Neural cell (in vitro differentiated cells): ENCODE measurements at regions not wholly inside any gene's neighbourhood (a gene's known extent, or its start where the extent isn't known, plus 50 kb on each side); places are given as distances from the start of the nearest gene placed in this dataset.

Experiments
- H2AFZ ChIP-seq: fragments of 200-600, 300-800 bp; sonication (generic), shearing (Covaris generic); 2 replicates; pipeline ENCODE4 v1.6.0; 2014; ENCODE audit warnings: low read depth, mild to moderate bottlenecking, antibody characterized with exemption, low read length, moderate library complexity
- H3F3A ChIP-seq: fragments of 200-600 bp; shearing (Covaris generic); 2 replicates; pipeline ENCODE4 v1.6.1; 2016; ENCODE audit warnings: mild to moderate bottlenecking, moderate library complexity, mixed read lengths, antibody characterized with exemption, low read length; ENCODE audit not compliant: insufficient read depth, poor library complexity, severe bottlenecking
- H3K27ac ChIP-seq: fragments of 200-600, 300-800 bp; sonication (generic), shearing (Covaris generic); 2 replicates; pipeline ENCODE4 v1.5.1; 2014; ENCODE audit warnings: mild to moderate bottlenecking, low read length, moderate library complexity
- H3K27me3 ChIP-seq: fragments of 300-800, 200-600 bp; sonication (generic), shearing (Covaris generic); 2 replicates; pipeline ENCODE4 v1.6.0; 2014; ENCODE audit warnings: mild to moderate bottlenecking, low read depth, low read length, moderate library complexity; ENCODE audit not compliant: insufficient read depth
- H3K36me3 ChIP-seq: fragments of 300-800, 200-600 bp; sonication (generic), shearing (Covaris generic); 2 replicates; pipeline ENCODE4 v1.5.1; 2014; ENCODE audit warnings: mild to moderate bottlenecking, antibody characterized with exemption, low read length, moderate library complexity; ENCODE audit not compliant: insufficient read depth
- H3K4me2 ChIP-seq: fragments of 300-800, 200-600 bp; sonication (generic), shearing (Covaris generic); 2 replicates; pipeline ENCODE4 v1.6.0; 2014; ENCODE audit warnings: mild to moderate bottlenecking, low read length
- H3K4me3 ChIP-seq: fragments of 300-800, 200-600 bp; sonication (generic), shearing (Covaris generic); 2 replicates; pipeline ENCODE4 v1.5.1; 2014; ENCODE audit warnings: mild to moderate bottlenecking, low read length, moderate library complexity
- H3K79me2 ChIP-seq: fragments of 200-600 bp; shearing (Covaris generic); replicated peaks from 2 replicates; pipeline ENCODE4 v1.6.0; 2014; ENCODE audit warnings: mild to moderate bottlenecking, low read length, moderate library complexity; ENCODE audit not compliant: insufficient read depth
- H3K9ac ChIP-seq: fragments of 300-800, 200-600 bp; sonication (generic), shearing (Covaris generic); 2 replicates; pipeline ENCODE4 v1.6.1; 2016; ENCODE audit warnings: mild to moderate bottlenecking, low read length, mixed read lengths
- H3K9me2 ChIP-seq: fragments of 200-600 bp; shearing (Covaris generic); 2 replicates; pipeline ENCODE4 v1.6.1; 2016; ENCODE audit warnings: mild to moderate bottlenecking, low read length, mixed read lengths; ENCODE audit not compliant: insufficient read depth
- H3K9me3 ChIP-seq: fragments of 200-600, 300-800 bp; sonication (generic), shearing (Covaris generic); 2 replicates; pipeline ENCODE4 v1.6.1; 2016; ENCODE audit warnings: mild to moderate bottlenecking, mixed run types, low read length, moderate library complexity, mixed read lengths
- H4K20me1 ChIP-seq: fragments of 200-600 bp; shearing (Covaris generic); 2 replicates; pipeline ENCODE4 v1.6.1; 2016; ENCODE audit warnings: mild to moderate bottlenecking, mixed run types; ENCODE audit not compliant: insufficient read depth
- EP300 ChIP-seq: fragments of 450-650 bp; conservative IDR thresholded peaks from 2 replicates; pipeline ENCODE4 v1.6.1; 2014; ENCODE audit warnings: antibody characterized with exemption, mild to moderate bottlenecking, moderate library complexity; ENCODE audit not compliant: poor library complexity, severe bottlenecking
- EZH2 ChIP-seq: fragments of 200-600, 300-800 bp; shearing (Covaris generic), sonication (generic); IDR thresholded peaks from 2 replicates; pipeline ENCODE4 v1.6.1; 2014; ENCODE audit warnings: antibody characterized with exemption, low read length, borderline replicate concordance, mild to moderate bottlenecking; ENCODE audit not compliant: insufficient read depth, poor library complexity, severe bottlenecking
- MXI1 ChIP-seq: fragments of 450-650 bp; conservative IDR thresholded peaks from 2 replicates; pipeline ENCODE4 v1.6.1; 2014; ENCODE audit warnings: antibody characterized with exemption, mild to moderate bottlenecking; ENCODE audit not compliant: poor library complexity, severe bottlenecking
- POLR2AphosphoS5 ChIP-seq: IDR thresholded peaks from 2 replicates; pipeline ENCODE4 v1.6.1; 2012
- RAD21 ChIP-seq: fragments of 450-650 bp; conservative IDR thresholded peaks from 2 replicates; pipeline ENCODE4 v1.6.1; 2014; ENCODE audit warnings: antibody characterized with exemption, mild to moderate bottlenecking, moderate library complexity
- SMC3 ChIP-seq: fragments of 450-650 bp; conservative IDR thresholded peaks from 2 replicates; pipeline ENCODE4 v1.6.1; 2014; ENCODE audit warnings: antibody characterized with exemption, mild to moderate bottlenecking, moderate library complexity; ENCODE audit not compliant: poor library complexity
- TAF1 ChIP-seq: IDR thresholded peaks from 2 replicates; pipeline ENCODE4 v1.6.1; 2012; ENCODE audit warnings: low read depth
- TF ChIP-seq, protein P1 (sequence below): IDR thresholded peaks from 2 replicates; pipeline ENCODE4 v1.6.1; 2012; ENCODE audit warnings: borderline replicate concordance
- TF ChIP-seq, protein P2 (sequence below): fragments of 450-650 bp; IDR thresholded peaks from 2 replicates; pipeline ENCODE4 v1.5.1; 2014; ENCODE audit warnings: antibody characterized with exemption, mild to moderate bottlenecking, moderate library complexity; ENCODE audit not compliant: poor library complexity, severe bottlenecking

DNA sequence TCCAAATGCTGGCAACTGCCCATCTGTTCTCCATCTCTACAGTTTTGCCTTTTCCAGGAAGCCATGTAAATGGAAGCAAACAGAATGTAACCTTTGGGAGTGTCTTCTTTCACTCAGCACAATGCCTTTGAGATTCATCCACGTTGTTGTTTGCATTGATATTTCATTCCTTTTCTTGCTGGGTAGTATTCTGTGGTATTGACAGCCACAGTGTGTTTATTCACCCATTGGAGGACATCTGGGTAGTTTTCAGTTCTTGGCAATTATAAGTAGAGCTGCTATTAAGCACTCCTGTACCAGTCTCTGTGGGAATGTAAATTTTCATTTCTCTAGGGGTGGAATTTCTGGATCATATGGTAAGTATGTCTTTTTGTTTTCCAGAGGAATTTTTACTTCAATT is 194.3 kb upstream of the RPS6KA3 start:
- H4K20me1 ChIP-seq: no peaks in the 10 kb centered on the region

DNA sequence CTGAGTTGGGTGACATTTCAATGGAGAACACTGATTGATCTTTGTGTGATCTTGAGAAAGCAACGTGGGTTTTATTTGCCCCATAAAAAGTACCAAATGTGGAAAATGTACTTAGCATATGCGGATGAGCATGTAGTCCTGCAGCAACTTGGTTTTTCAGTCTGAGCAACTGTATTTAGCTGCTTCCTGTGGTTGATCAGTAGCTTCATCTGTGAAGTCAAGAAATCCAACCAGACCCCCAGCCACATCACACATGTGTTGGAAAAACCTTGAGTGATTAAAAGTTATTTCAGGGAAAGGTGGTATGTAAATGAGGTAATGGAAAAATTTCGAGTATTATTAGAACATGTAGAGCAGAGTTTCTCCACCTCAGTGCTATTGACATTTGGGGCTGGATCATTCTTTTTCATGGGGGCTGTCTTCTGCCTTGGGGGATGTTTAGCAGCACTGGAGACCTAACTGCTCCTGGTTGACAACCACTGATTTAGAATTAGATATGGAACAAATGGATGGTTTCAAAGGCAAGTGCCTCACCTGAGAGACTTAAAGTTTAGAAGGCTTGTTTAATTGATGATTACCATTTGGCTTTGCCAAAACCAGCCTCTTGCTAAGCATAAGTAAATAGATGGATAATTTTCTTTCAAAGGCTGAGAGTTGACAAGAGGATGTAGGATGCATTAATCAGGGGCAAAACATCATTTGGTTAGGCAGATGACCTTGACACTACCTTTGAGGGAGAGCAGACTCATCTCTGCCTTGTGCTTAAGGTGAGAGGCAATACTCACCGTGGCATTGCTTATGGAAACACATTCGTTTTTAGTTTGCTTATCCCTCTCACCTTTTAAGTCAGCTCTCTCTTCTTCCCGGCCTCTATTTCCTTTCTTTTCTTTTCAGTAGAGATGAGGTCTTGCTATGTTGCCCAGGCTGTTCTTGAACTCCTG is 193.0 kb upstream of the RPS6KA3 start:
- Histone ChIP-seq H3F3A (no peaks in the 10 kb centered on the region), H4K20me1 (no peaks in the 10 kb centered on the region), H2AFZ (no peak overlapping the region), H3K27me3 (no peaks in the 10 kb centered on the region), H3K9me3 (no peaks in the 10 kb centered on the region), H3K79me2 (no peaks in the 10 kb centered on the region), H3K36me3 (no peaks in the 10 kb centered on the region), H3K4me3 (no peak overlapping the region), H3K4me2 (no peak overlapping the region), H3K9ac (no peak overlapping the region), H3K9me2 (no peaks in the 10 kb centered on the region), H3K27ac (no peak overlapping the region)
- TF ChIP-seq TAF1: no peak
- TF ChIP-seq RAD21: no peak
- TF ChIP-seq, protein P1, sequence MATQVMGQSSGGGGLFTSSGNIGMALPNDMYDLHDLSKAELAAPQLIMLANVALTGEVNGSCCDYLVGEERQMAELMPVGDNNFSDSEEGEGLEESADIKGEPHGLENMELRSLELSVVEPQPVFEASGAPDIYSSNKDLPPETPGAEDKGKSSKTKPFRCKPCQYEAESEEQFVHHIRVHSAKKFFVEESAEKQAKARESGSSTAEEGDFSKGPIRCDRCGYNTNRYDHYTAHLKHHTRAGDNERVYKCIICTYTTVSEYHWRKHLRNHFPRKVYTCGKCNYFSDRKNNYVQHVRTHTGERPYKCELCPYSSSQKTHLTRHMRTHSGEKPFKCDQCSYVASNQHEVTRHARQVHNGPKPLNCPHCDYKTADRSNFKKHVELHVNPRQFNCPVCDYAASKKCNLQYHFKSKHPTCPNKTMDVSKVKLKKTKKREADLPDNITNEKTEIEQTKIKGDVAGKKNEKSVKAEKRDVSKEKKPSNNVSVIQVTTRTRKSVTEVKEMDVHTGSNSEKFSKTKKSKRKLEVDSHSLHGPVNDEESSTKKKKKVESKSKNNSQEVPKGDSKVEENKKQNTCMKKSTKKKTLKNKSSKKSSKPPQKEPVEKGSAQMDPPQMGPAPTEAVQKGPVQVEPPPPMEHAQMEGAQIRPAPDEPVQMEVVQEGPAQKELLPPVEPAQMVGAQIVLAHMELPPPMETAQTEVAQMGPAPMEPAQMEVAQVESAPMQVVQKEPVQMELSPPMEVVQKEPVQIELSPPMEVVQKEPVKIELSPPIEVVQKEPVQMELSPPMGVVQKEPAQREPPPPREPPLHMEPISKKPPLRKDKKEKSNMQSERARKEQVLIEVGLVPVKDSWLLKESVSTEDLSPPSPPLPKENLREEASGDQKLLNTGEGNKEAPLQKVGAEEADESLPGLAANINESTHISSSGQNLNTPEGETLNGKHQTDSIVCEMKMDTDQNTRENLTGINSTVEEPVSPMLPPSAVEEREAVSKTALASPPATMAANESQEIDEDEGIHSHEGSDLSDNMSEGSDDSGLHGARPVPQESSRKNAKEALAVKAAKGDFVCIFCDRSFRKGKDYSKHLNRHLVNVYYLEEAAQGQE: no peak
- no peak for TF ChIP-seq EZH2
- TF ChIP-seq, protein P2, sequence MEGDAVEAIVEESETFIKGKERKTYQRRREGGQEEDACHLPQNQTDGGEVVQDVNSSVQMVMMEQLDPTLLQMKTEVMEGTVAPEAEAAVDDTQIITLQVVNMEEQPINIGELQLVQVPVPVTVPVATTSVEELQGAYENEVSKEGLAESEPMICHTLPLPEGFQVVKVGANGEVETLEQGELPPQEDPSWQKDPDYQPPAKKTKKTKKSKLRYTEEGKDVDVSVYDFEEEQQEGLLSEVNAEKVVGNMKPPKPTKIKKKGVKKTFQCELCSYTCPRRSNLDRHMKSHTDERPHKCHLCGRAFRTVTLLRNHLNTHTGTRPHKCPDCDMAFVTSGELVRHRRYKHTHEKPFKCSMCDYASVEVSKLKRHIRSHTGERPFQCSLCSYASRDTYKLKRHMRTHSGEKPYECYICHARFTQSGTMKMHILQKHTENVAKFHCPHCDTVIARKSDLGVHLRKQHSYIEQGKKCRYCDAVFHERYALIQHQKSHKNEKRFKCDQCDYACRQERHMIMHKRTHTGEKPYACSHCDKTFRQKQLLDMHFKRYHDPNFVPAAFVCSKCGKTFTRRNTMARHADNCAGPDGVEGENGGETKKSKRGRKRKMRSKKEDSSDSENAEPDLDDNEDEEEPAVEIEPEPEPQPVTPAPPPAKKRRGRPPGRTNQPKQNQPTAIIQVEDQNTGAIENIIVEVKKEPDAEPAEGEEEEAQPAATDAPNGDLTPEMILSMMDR: no peak
- no peak for TF ChIP-seq POLR2AphosphoS5
- no peak for TF ChIP-seq SMC3
- TF ChIP-seq EP300: no peak
- no peak for TF ChIP-seq MXI1

More for the DNA sequence above, 194.3 kb upstream of the RPS6KA3 start:
- Histone ChIP-seq H3K4me3 (no peak overlapping the region), H3K9ac (no peak overlapping the region), H2AFZ (no peak overlapping the region), H3K27ac (no peak overlapping the region), H3K36me3 (no peaks in the 10 kb centered on the region), H3K79me2 (no peaks in the 10 kb centered on the region), H3K9me3 (no peaks in the 10 kb centered on the region), H3F3A (no peaks in the 10 kb centered on the region), H3K4me2 (no peak overlapping the region), H3K27me3 (no peaks in the 10 kb centered on the region), H3K9me2 (no peaks in the 10 kb centered on the region)
- TF ChIP-seq SMC3 (no peak), EP300 (no peak), MXI1 (no peak), RAD21 (no peak), EZH2 (no peak), POLR2AphosphoS5 (no peak)
- TF ChIP-seq, protein P1: no peak
